T47D (cell line): ENCODE measurements at regions not wholly inside any gene's neighbourhood (a gene's known extent, or its start where the extent isn't known, plus 50 kb on each side); places are given as distances from the start of the nearest gene placed in this dataset.
"Not testable (repeated sequence)": the region's sequence is repeated elsewhere in the genome, so short reads cannot be mapped to it uniquely, and the experiment has no call there.

ENCODE experiments used
- DNase-seq, 2 experiments: peaks; one replicate each; pipeline versions ENCODE4 v3.0.0 to v3.0.0-alpha.2; 2011 to 2012; ENCODE audit warnings: low read depth in 1 of 2, low spot score in 1 of 2
- JUND ChIP-seq: IDR thresholded peaks from 2 replicates; pipeline ENCODE4 v1.6.1; 2012; ENCODE audit warnings: low read depth
- in situ Hi-C: cut with HindIII; loops from 2 replicates; pipeline ENCODE4 v1.10.0; 2016; ENCODE audit warnings: low sequenced_read_pairs, low pct_unique_long_range_greater_than_20kb

DNA sequence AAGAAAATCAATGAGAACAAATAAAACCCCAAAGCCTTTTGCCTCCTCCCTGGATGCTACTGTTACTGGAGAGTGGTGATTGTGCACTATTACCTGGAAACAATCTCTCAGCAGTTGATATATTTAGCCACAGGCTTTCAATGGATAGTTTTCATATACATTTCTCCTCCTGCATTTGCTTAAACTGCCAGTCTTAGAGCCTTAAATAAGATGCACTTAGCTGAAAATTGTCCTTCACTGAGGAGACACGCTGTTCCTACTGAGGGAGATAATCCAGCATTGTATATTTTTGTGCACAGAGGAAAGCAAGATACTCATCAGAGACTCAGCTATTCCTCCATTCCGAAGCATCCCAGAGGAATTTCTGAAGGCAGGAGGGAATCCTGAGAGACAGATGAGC is 520.2 kb upstream of the C16orf82 start:
- in situ Hi-C loops: no loop called here
- no peak for DNase-seq
- TF ChIP-seq JUND: no peak

DNA sequence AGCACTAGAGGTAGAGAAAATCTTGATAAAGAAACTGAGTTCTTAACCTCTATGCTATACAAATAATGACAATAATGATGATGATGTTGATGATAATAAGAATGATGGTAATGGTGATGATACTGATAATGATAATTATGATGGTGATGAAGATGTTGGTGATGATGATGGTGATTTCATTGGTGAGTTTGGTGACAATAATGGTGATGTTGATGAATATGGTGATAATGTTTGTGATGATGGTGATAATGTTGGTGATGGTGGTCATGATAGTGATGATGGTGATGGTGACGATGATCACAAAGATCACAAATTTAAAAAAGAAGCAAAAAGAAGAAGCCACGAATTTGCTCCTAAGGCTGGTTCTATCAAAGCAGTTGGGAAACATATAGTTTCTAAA is 519.0 kb upstream of the C16orf82 start:
- in situ Hi-C loops: no loop called here
- no peak for TF ChIP-seq JUND
- no peak for DNase-seq

DNA sequence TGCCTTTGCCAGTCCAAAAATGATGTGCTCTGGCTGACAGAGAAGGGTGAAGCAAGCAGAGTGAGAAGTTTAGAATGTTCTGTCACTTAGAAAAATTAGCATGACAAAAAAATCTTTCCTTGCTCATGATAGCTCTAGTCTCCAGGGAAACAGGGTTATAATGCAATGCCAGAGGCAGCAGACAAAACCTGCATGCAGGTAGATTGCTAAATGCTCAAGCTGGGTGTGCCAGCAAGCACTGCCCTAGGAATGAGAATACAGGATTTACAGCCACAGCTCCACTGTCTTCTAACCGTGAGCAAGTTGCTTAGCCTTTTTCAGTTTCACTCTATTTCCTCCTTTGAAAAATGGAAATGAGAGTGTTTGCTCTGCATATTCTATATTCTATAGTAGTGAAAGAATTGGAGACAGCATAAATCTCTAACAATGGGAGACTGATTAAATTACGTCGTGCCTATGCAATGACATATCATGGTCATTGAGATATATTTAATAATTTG is 516.6 kb upstream of the C16orf82 start:
- in situ Hi-C loops: no loop called here
- TF ChIP-seq JUND: no peak

DNA sequence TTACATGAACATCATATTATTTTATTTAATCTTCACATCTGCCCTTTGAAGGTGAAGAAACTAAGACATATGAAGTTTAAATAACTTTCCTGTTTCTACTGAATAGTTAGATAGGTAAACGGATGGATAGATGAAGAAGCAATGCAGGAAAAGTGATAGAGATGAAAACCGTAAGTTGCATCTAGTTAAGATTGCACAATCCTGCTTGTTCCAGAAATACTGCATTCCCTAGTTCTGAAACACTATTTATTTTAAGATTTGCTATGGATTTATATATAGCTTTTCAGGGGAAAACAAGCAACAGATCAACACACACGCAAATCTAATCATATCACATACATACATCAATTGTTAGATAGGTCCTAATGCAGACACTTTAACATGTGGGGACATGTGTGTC is 512.7 kb upstream of the C16orf82 start:
- TF ChIP-seq JUND: no peak
- no peak for DNase-seq
- in situ Hi-C loops: no loop called here

More for the DNA sequence above, 516.6 kb upstream of the C16orf82 start:
- no peak for DNase-seq

DNA sequence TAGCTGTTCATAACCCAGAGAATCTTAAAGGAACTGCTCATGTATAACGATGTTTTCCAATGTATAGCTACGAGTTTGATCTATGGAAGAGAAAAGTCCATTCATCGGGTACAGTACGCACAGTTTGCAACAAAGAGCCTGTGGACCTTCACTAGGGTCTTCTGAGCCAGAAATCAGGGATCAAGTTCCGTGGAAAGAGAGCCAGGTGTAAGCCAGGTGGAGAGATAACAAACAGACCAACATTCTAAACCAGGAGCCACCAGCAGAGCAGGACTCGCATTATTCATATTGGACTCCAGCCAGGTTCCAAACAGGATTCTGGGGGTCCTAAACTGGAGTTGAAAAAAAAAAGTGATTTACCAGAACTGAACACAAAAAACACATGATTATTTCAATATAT is 505.4 kb upstream of the C16orf82 start:
- TF ChIP-seq JUND: no peak
- DNase-seq: no peak
- in situ Hi-C loops: no loop called here

DNA sequence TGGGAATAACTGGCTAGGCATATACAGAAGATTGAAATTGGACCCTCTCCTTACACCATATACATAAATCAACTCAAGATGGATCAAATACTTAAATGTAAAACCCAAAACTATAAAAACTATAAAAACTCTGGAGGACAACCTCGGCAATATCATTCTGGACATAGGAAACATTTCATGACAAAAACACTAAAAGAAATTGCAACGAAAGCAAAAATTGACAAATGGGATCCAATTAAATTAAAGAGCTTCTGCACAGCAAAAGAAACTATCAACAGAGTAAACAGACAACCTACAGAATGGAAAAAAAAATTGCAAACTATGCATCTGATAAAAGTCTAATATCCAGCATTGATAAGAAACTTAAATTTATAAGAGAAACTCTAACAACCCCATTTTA is 503.7 kb upstream of the C16orf82 start:
- in situ Hi-C loops: no loop called here
- DNase-seq: no peak
- no peak for TF ChIP-seq JUND

DNA sequence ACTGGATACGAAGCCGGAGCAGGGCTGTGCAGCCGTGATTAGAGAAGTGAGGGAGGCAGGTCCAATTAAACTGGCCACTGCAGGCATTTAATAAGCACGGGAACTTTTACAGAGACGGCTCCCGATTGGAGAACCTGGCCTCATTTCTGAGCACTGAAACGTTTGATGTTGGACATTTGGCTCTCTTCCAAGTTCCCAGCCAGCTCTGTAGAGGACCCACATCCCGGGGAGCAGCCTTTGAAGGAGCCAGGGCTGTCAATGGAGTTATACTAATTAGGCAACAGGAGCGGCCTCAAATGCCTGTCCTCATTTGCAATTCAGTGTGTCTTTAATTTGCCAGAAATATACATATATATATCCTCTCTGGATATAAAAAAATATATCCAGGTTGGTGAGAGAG is 499.4 kb upstream of the C16orf82 start:
- TF ChIP-seq JUND: no peak
- no peak for DNase-seq
- in situ Hi-C loops: no loop called here

DNA sequence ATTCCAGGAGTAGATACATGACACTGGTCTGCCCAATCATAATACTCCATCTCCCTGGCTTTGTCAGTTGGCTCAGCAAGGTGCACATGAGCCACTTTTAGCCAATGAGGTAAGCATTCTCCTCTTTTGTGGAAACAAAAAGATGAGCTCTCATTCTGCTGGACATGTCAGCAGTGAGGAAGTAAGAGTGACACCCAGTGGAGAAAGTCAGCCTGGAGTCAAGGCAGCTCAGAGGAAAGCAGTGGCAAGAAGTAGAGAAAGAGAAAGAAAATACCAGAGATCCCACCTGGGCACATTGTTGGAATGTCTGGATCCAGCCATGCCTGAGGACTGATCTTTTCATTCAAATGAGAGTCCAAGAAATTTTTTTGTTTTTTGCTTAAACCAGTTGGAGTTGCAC is 496.9 kb upstream of the C16orf82 start:
- DNase-seq: peak; percentile 14 to 48
- in situ Hi-C loops: no loop called here

DNA sequence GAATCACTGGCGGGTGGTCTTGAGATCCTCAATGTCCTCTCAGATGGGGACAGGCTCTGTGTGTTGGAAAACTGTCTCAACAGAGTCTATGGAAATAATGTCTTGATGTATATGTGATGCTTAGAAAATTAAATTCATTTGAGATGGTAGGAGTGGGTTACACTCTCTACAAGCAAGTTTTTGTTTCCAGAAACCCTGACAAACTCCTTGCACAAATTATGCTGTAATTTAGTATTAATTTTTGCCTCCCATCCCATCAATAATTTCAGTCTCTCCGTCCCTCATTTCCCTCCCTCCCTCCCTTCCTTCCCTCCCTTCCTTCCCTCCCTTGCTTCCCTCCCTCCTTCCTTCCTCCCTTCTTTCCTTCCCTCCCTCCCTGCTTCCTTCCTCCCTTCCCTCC is 488.0 kb upstream of the C16orf82 start:
- in situ Hi-C loops: no loop called here
- no peak for DNase-seq
- TF ChIP-seq JUND: no peak

More for the DNA sequence above, 496.9 kb upstream of the C16orf82 start:
- TF ChIP-seq JUND: no peak

DNA sequence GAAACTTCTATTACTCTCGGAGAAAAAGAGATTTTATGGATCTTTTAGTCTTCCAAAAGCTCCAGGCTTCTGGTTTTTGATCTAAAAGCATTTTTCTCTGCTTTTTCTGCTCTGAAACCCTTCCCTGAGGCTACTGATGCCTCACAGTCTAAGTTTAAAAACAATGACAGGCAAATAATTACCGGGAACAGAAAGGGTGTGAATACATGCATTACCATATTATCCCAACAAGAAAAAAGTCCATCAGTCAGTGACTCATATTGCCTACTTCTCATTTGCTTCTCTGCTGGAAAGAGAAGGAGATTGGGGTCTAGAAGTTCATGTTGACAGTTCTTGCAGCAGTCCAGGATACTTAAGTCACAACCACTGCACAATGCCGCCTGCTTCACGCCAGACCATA is 482.9 kb upstream of the C16orf82 start:
- TF ChIP-seq JUND: no peak
- DNase-seq: no peak
- in situ Hi-C loops: no loop called here

DNA sequence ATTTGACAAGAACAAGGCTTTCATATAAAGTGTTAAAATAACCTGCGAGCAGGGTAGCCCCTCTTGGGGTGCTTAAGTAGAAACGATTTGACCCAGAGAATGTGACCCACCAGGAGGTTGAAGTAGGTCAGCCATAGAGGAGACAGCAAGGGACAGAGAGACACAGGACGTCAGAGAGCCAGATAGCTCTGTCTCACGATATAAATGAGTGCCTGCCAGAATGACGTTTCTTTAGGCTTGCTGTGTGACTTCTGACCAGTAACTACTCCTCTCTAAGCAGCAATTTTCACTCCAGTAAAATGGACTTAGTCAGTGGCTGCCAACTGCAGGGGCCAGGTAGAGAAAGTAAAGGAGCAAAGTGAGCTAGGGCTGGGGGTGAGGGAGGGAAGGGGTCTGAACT is 473.0 kb upstream of the C16orf82 start:
- in situ Hi-C loops: no loop called here
- no peak for DNase-seq
- TF ChIP-seq JUND: no peak

DNA sequence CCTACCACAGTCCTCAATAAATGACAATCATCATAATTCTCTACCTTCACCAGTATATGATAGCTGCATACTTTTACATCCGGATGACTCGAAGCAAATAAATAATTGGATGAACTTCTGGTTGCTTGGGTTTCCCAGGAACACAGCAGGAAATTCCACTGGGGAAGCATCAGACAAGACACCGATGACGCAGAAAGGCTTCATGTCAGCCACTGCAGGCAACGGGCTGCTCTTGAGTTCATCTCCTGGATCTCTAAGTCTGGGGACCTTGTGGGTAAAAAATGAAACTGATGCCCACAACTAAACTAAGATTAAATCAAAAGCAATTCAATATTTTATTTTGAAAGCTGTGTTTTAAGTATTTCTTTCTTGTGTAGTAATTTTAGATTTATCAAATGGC is 472.1 kb upstream of the C16orf82 start:
- no peak for TF ChIP-seq JUND
- DNase-seq: no peak
- in situ Hi-C loops: no loop called here

DNA sequence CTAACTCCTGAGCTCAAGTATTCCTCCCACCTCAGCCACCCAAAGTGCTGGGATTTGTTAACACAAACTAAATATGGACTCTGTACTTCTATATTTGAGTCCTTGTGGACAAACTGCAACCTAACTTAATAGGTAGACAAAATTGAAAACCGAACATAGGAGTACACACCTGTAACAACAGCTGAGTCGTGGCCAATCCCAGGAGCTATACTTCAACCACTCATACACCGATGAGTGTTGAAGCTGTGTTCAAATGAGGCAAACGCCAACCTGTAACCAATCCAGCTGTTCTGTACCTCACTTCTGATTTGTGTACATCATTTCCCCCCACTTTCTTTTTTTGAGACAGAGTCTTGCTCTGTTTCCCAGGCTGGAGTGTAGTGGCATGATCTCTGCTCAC is 471.5 kb upstream of the C16orf82 start:
- no peak for DNase-seq
- in situ Hi-C loops: no loop called here
- TF ChIP-seq JUND: no peak

DNA sequence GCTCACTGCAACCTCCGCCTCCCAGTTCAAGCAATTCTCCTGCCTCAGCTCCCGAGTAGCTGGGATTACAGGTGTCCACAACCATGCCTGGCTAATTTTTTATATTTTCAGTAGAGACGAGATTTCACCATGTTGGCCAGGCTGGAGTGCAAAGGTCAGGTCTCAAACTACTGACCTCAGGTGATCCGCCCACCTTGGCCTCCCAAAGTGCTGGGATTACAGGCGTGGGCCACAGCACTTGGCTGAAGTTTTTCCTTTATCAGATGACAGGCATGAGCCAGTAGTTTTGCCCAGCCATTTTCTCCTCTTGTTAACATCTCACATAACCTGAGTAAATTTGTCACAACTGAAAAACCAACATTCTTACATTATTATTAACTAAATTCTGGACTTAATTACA is 470.7 kb upstream of the C16orf82 start:
- in situ Hi-C loops, DNase-seq: not testable (repeated sequence)
